ENCODE measurements at regions not wholly inside any gene's neighbourhood (a gene's known extent, or its start where the extent isn't known, plus 50 kb on each side); places are given as distances from the start of the nearest gene placed in this dataset.

- H2AFZ ChIP-seq (ENCODE audit: low read length, unreplicated experiment), result peak overlapping the region; percentile 58
- H3K79me2 ChIP-seq (ENCODE audit: control insufficient read depth, insufficient read depth, low read length, unreplicated experiment), result no peaks in the 10 kb centered on the region
- H3K27me3 ChIP-seq (ENCODE audit: insufficient read depth, low read length), result no peaks in the 10 kb centered on the region
- peaks cover 51% of the 10 kb centered on the region for H3K4me1 ChIP-seq (ENCODE audit: control insufficient read depth, insufficient read depth, low read length, unreplicated experiment)
- H3K27ac ChIP-seq (ENCODE audit: low read depth, low read length), result peak overlapping the region; percentile 68
- no peaks in the 10 kb centered on the region for H3K36me3 ChIP-seq (ENCODE audit: insufficient read depth, low read length)
- no peak overlapping the region for H3K4me3 ChIP-seq (ENCODE audit: low read depth, low read length)
These were observed 139.9 kb upstream of the PRNP start for GRCh38 chr20:4546342-4546741.

DNA sequence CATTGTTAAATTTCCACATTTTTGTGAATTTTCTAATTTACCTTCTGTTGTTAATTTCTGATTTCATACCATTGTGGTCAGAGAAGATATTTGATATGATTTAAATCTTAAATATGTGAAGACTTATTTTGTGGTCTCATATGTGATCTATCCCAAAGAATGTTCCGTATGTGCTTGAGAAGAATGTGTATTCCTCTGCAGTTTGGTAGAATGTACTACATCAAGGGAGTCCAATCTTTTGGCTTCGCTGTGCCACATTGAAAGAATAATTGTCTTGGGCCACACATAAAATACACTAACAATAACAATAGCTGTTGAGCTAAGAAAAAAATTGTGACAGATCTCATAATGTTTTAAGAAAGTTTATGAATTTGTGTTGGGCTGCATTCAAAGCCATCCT is 140.7 kb upstream of the PRNP start:
- peak overlapping the region; percentile 68 for H3K27ac ChIP-seq (ENCODE audit: low read depth, low read length)
- H3K79me2 ChIP-seq (ENCODE audit: control insufficient read depth, insufficient read depth, low read length, unreplicated experiment), result no peaks in the 10 kb centered on the region
- H3K4me1 ChIP-seq (ENCODE audit: control insufficient read depth, insufficient read depth, low read length, unreplicated experiment), result peaks cover 43% of the 10 kb centered on the region
- no peaks in the 10 kb centered on the region for H3K27me3 ChIP-seq (ENCODE audit: insufficient read depth, low read length)
- H2AFZ ChIP-seq (ENCODE audit: low read length, unreplicated experiment), result no peak overlapping the region
- H3K4me3 ChIP-seq (ENCODE audit: low read depth, low read length), result no peak overlapping the region
- no peaks in the 10 kb centered on the region for H3K36me3 ChIP-seq (ENCODE audit: insufficient read depth, low read length)

DNA sequence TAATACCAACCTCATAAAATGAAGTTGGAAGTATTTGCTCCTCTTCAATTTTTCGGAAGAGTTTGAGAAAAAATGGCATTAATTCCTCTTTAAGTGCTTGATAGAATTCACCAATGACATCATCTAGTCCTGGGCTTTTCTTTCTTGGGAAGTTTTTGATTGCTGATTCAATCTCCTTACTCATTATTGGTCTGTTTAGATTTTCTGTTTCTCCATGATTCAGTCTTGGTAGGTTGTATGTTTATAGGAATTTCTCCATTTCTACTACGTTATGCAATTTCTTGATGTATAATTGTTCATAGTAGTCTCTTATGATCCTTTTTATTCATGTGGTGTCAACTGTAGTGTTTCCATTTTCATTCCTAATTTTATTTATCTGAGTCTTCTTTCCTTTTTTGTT is 141.5 kb upstream of the PRNP start:
- Histone ChIP-seq H3K4me3 (ENCODE audit: low read depth, low read length) (no peak overlapping the region), H2AFZ (ENCODE audit: low read length, unreplicated experiment) (no peak overlapping the region), H3K36me3 (ENCODE audit: insufficient read depth, low read length) (no peaks in the 10 kb centered on the region), H3K27ac (ENCODE audit: low read depth, low read length) (peak overlapping the region; percentile 68), H3K79me2 (ENCODE audit: control insufficient read depth, insufficient read depth, low read length, unreplicated experiment) (no peaks in the 10 kb centered on the region), H3K27me3 (ENCODE audit: insufficient read depth, low read length) (no peaks in the 10 kb centered on the region), H3K4me1 (ENCODE audit: control insufficient read depth, insufficient read depth, low read length, unreplicated experiment) (peaks cover 40% of the 10 kb centered on the region)

DNA sequence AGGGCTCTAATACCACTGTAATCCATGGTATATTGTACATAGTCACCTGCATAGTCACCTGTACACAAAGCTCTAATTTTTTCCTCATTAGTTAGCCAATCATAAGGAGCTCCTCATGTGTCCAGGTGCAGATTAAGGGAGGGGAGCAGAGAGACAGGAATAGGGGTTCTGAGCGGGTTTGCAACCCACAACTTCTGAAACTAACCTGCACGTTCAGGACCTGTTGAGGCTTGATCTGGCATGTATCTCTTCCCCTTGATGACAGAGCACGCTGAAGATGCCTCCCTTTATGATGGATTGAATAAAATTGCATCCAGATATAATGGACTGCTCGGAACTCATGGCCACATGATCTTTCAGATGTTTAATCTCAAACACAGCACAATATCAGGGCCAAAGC is 144.0 kb upstream of the PRNP start:
- no peak overlapping the region for H3K4me3 ChIP-seq (ENCODE audit: low read depth, low read length)
- H3K27ac ChIP-seq (ENCODE audit: low read depth, low read length), result no peak overlapping the region
- no peaks in the 10 kb centered on the region for H3K79me2 ChIP-seq (ENCODE audit: control insufficient read depth, insufficient read depth, low read length, unreplicated experiment)
- H3K27me3 ChIP-seq (ENCODE audit: insufficient read depth, low read length), result no peaks in the 10 kb centered on the region
- peaks cover 30% of the 10 kb centered on the region for H3K4me1 ChIP-seq (ENCODE audit: control insufficient read depth, insufficient read depth, low read length, unreplicated experiment)
- H2AFZ ChIP-seq (ENCODE audit: low read length, unreplicated experiment), result no peak overlapping the region
- H3K36me3 ChIP-seq (ENCODE audit: insufficient read depth, low read length), result no peaks in the 10 kb centered on the region

- Histone ChIP-seq H3K27ac (ENCODE audit: low read depth, low read length) (no peak overlapping the region), H3K4me3 (ENCODE audit: low read depth, low read length) (no peak overlapping the region), H3K4me1 (ENCODE audit: control insufficient read depth, insufficient read depth, low read length, unreplicated experiment) (no peaks in the 10 kb centered on the region), H3K79me2 (ENCODE audit: control insufficient read depth, insufficient read depth, low read length, unreplicated experiment) (no peaks in the 10 kb centered on the region), H3K27me3 (ENCODE audit: insufficient read depth, low read length) (no peaks in the 10 kb centered on the region), H3K36me3 (ENCODE audit: insufficient read depth, low read length) (no peaks in the 10 kb centered on the region), H2AFZ (ENCODE audit: low read length, unreplicated experiment) (no peak overlapping the region)
These were observed 151.9 kb upstream of the PRNP start for GRCh38 chr20:4534315-4534714.

GRCh38 chr20:4533368-4534133 is 152.7 kb upstream of the PRNP start:
- H2AFZ ChIP-seq (ENCODE audit: low read length, unreplicated experiment), result no peak overlapping the region
- H3K4me1 ChIP-seq (ENCODE audit: control insufficient read depth, insufficient read depth, low read length, unreplicated experiment), result no peaks in the 10 kb centered on the region
- no peak overlapping the region for H3K27ac ChIP-seq (ENCODE audit: low read depth, low read length)

GRCh38 chr20:4532772-4533171 is 153.5 kb upstream of the PRNP start:
- Histone ChIP-seq H3K4me3 (ENCODE audit: low read depth, low read length) (no peak overlapping the region), H3K79me2 (ENCODE audit: control insufficient read depth, insufficient read depth, low read length, unreplicated experiment) (no peaks in the 10 kb centered on the region), H2AFZ (ENCODE audit: low read length, unreplicated experiment) (no peak overlapping the region), H3K36me3 (ENCODE audit: insufficient read depth, low read length) (no peaks in the 10 kb centered on the region), H3K27me3 (ENCODE audit: insufficient read depth, low read length) (no peaks in the 10 kb centered on the region), H3K27ac (ENCODE audit: low read depth, low read length) (no peak overlapping the region), H3K4me1 (ENCODE audit: control insufficient read depth, insufficient read depth, low read length, unreplicated experiment) (no peaks in the 10 kb centered on the region)

More at GRCh38 chr20:4533368-4534133, 152.7 kb upstream of the PRNP start:
- Histone ChIP-seq H3K4me3 (ENCODE audit: low read depth, low read length) (no peak overlapping the region), H3K36me3 (ENCODE audit: insufficient read depth, low read length) (no peaks in the 10 kb centered on the region), H3K27me3 (ENCODE audit: insufficient read depth, low read length) (no peaks in the 10 kb centered on the region), H3K79me2 (ENCODE audit: control insufficient read depth, insufficient read depth, low read length, unreplicated experiment) (no peaks in the 10 kb centered on the region)

DNA sequence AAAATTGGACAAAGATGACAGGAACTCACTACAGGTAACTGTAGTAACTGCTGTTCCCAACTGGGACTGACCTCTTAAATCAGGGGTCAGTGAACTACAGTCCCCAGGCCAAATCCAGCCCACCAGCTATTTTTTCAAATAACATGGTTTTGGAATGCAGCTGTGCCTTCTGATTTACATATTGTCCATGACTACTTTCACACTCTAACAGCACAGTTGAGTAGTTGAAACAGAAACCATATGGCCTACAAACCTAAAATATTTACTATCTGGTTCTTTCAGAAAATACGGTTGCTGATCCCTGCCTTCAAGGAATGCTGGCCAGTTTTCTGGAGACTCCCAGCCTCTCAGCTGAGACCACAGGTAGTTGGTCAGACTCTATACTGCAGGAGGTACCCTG is 161.5 kb upstream of the PRNP start:
- Histone ChIP-seq H3K36me3 (ENCODE audit: insufficient read depth, low read length) (no peaks in the 10 kb centered on the region), H2AFZ (ENCODE audit: low read length, unreplicated experiment) (no peak overlapping the region), H3K79me2 (ENCODE audit: control insufficient read depth, insufficient read depth, low read length, unreplicated experiment) (no peaks in the 10 kb centered on the region), H3K27ac (ENCODE audit: low read depth, low read length) (no peak overlapping the region), H3K4me3 (ENCODE audit: low read depth, low read length) (no peak overlapping the region), H3K27me3 (ENCODE audit: insufficient read depth, low read length) (no peaks in the 10 kb centered on the region), H3K4me1 (ENCODE audit: control insufficient read depth, insufficient read depth, low read length, unreplicated experiment) (no peaks in the 10 kb centered on the region)

- no peak overlapping the region for H3K4me3 ChIP-seq (ENCODE audit: low read depth, low read length)
- no peak overlapping the region for H2AFZ ChIP-seq (ENCODE audit: low read length, unreplicated experiment)
- no peaks in the 10 kb centered on the region for H3K36me3 ChIP-seq (ENCODE audit: insufficient read depth, low read length)
These were observed 161.9 kb upstream of the PRNP start for GRCh38 chr20:4524307-4524706.

DNA sequence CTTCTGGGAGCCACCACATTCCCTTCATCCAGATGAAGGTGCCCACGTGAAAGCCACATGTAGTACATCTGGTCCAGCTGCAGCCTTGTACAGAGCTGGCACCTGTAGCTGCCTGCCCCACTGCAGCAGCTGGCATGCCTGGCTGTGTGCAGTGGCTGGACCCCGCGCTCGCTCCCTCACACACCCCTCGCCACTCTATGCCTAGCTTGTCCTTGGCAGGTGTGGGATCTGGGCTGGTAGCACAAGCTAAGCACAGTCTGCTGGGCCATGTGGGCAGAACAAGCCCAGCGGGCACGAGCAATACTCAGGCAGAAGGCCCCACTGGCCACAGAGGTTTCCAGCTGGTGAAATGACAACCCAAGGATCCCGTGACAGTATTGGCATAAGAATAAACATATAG is 163.9 kb upstream of the PRNP start:
- Histone ChIP-seq H3K4me3 (ENCODE audit: low read depth, low read length) (no peak overlapping the region), H3K4me1 (ENCODE audit: control insufficient read depth, insufficient read depth, low read length, unreplicated experiment) (peaks cover 3% of the 10 kb centered on the region), H3K79me2 (ENCODE audit: control insufficient read depth, insufficient read depth, low read length, unreplicated experiment) (no peaks in the 10 kb centered on the region), H2AFZ (ENCODE audit: low read length, unreplicated experiment) (no peak overlapping the region), H3K27me3 (ENCODE audit: insufficient read depth, low read length) (no peaks in the 10 kb centered on the region), H3K27ac (ENCODE audit: low read depth, low read length) (no peak overlapping the region), H3K36me3 (ENCODE audit: insufficient read depth, low read length) (no peaks in the 10 kb centered on the region)

More at GRCh38 chr20:4524307-4524706, 161.9 kb upstream of the PRNP start:
- Histone ChIP-seq H3K4me1 (ENCODE audit: control insufficient read depth, insufficient read depth, low read length, unreplicated experiment) (peaks cover under 1% of the 10 kb centered on the region), H3K27ac (ENCODE audit: low read depth, low read length) (no peak overlapping the region), H3K27me3 (ENCODE audit: insufficient read depth, low read length) (no peaks in the 10 kb centered on the region), H3K79me2 (ENCODE audit: control insufficient read depth, insufficient read depth, low read length, unreplicated experiment) (no peaks in the 10 kb centered on the region)

- Histone ChIP-seq H2AFZ (ENCODE audit: low read length, unreplicated experiment) (no peak overlapping the region), H3K4me3 (ENCODE audit: low read depth, low read length) (no peak overlapping the region), H3K27me3 (ENCODE audit: insufficient read depth, low read length) (no peaks in the 10 kb centered on the region), H3K36me3 (ENCODE audit: insufficient read depth, low read length) (no peaks in the 10 kb centered on the region), H3K4me1 (ENCODE audit: control insufficient read depth, insufficient read depth, low read length, unreplicated experiment) (peaks cover 3% of the 10 kb centered on the region), H3K27ac (ENCODE audit: low read depth, low read length) (no peak overlapping the region), H3K79me2 (ENCODE audit: control insufficient read depth, insufficient read depth, low read length, unreplicated experiment) (no peaks in the 10 kb centered on the region)
These were observed 164.9 kb upstream of the PRNP start for GRCh38 chr20:4521170-4521968.

Data from ACC112 (cell line).